Activated B cell treated with CpG ODN at 0.5 μM for 24 hours (primary cell): ENCODE measurements at regions not wholly inside any gene's neighbourhood (a gene's known extent, or its start where the extent isn't known, plus 50 kb on each side); places are given as distances from the start of the nearest gene placed in this dataset.

Source experiments
- ATAC-seq: fragments of 200-7000 bp; cut with Tn5 transposase; one replicate; pipeline ENCODE4 v1.10.0; 2021; ENCODE audit warnings: low read depth, mild to moderate bottlenecking, moderate library complexity
- CTCF ChIA-PET: fragments of 350-600 bp; sonication (Branson Sonifier 250); formaldehyde crosslinking; loops from one replicate; lab custom pipeline; 2021; ENCODE audit warnings: antibody characterized with exemption; lab: Charles Lee
- POLR2A ChIA-PET: fragments of 350-600 bp; sonication (Branson Sonifier 250); formaldehyde crosslinking; loops from one replicate; lab custom pipeline; 2021; ENCODE audit warnings: antibody characterized with exemption; lab: Charles Lee
- DNase-seq: peaks from one replicate; pipeline ENCODE4 v3.0.0; 2022
- H3K27ac Mint-ChIP-seq: one replicate; pipeline ENCODE4 v1.8.0; 2020; ENCODE audit warnings: mixed read lengths
- H3K27me3 Mint-ChIP-seq: one replicate; pipeline ENCODE4 v1.8.0; 2021; ENCODE audit warnings: mixed read lengths
- H3K36me3 Mint-ChIP-seq: one replicate; pipeline ENCODE4 v1.8.0; 2021; ENCODE audit warnings: low read depth, mixed read lengths
- H3K4me1 Mint-ChIP-seq: one replicate; pipeline ENCODE4 v1.8.0; 2021; ENCODE audit warnings: mixed read lengths
- H3K4me3 Mint-ChIP-seq: one replicate; pipeline ENCODE4 v1.8.0; 2020; ENCODE audit warnings: mild to moderate bottlenecking, mixed read lengths
- H3K9me3 Mint-ChIP-seq: one replicate; pipeline ENCODE4 v1.8.0; 2020; ENCODE audit warnings: mixed read lengths
- CTCF ChIP-seq: fragments of 200-600 bp; IDR thresholded peaks from one replicate; pipeline ENCODE4 v1.8.0; 2022; ENCODE audit warnings: antibody characterized with exemption, mild to moderate bottlenecking
- intact Hi-C: fragments of 100-400 bp; cut with micrococcal nuclease; formaldehyde crosslinking; loops from one replicate; pipeline ENCODE4 v1.15.1; 2024

DNA sequence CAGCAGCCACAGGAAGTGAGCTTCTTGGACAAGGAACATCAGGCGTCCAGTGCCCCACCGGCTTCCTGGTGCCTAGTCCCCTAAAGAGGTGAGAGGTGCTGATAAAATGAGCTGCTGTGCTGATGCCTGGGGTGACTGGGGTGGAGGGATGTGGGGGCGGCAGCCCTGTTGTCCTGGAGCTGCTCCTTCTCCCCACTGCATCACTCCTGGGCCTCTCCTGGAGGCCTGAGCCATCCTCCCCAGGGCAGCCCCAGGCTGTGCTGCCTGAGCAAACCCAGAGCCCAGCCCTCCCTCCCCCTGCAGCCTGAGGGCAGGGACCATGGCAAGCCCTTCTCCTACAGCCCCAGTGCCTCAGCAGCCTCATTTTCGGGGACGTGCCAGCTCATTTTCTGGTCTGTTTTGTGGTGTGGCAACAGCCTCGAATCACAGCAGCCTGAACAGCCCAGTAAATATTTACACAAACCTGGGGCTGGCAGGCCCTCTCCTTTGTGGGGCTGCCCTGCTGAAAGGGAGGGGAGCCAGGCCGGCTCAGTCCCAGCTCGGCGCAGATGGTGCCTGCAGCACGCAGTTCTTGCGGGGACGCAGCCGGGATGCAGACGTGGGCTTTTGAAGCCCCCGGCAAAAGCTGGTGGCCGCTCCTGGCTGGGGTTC is 259.9 kb downstream of the DLL1 start:
- Mint-ChIP-seq H3K9me3 (peaks cover 4% of the 10 kb centered on the region), H3K36me3 (no peaks in the 10 kb centered on the region), H3K27me3 (peaks cover 1% of the 10 kb centered on the region), H3K4me3 (no peak overlapping the region), H3K27ac (no peak overlapping the region), H3K4me1 (no peaks in the 10 kb centered on the region)
- ATAC-seq = no peak
- ChIA-PET POLR2A (no interaction called here), CTCF (no interaction called here)
- no peak for TF ChIP-seq CTCF
- intact Hi-C loops = no loop called here
- DNase-seq = peak; percentile 4

DNA sequence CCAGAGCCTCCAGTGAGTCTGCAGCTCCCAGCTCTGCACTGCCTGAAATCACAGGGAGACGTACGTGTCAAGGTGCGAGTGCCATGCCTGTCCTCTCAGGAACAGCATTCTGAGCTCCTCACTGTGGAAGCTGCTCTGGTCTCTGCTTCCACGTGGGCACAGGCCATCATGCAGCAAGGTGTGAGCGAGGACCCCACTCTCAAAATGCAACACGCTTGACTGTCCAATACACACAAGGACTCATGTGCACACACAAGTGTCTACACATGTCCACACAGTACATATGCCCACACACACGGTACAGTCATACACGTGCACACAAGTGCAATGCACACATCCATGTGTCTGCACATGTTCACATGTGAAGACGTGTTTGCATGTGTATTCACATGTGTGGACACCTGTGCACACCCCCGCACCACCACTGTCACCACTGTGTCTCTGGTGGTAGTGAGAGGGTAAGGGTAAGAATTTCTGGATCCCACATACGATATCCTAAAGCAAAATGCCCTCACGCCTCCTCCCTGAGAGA is 260.5 kb downstream of the DLL1 start:
- Mint-ChIP-seq H3K4me1 (no peaks in the 10 kb centered on the region), H3K27me3 (peaks cover 2% of the 10 kb centered on the region), H3K36me3 (no peaks in the 10 kb centered on the region), H3K4me3 (no peak overlapping the region), H3K9me3 (peaks cover 4% of the 10 kb centered on the region), H3K27ac (no peak overlapping the region)
- TF ChIP-seq CTCF = no peak
- ChIA-PET POLR2A (no interaction called here), CTCF (no interaction called here)
- intact Hi-C loops = no loop called here
- DNase-seq (no peak), ATAC-seq (no peak)

- Mint-ChIP-seq H3K4me1 (no peaks in the 10 kb centered on the region), H3K27me3 (peaks cover 5% of the 10 kb centered on the region), H3K27ac (no peak overlapping the region), H3K9me3 (peaks cover 4% of the 10 kb centered on the region), H3K36me3 (no peaks in the 10 kb centered on the region), H3K4me3 (no peak overlapping the region)
- intact Hi-C loops = no loop called here
- CTCF ChIA-PET = no interaction called here
- no peak for TF ChIP-seq CTCF
- DNase-seq = peak; percentile 14
- POLR2A ChIA-PET = no interaction called here
- no peak for ATAC-seq
Measured at GRCh38 chr6:170029416-170030283, 261.2 kb downstream of the DLL1 start.

DNA sequence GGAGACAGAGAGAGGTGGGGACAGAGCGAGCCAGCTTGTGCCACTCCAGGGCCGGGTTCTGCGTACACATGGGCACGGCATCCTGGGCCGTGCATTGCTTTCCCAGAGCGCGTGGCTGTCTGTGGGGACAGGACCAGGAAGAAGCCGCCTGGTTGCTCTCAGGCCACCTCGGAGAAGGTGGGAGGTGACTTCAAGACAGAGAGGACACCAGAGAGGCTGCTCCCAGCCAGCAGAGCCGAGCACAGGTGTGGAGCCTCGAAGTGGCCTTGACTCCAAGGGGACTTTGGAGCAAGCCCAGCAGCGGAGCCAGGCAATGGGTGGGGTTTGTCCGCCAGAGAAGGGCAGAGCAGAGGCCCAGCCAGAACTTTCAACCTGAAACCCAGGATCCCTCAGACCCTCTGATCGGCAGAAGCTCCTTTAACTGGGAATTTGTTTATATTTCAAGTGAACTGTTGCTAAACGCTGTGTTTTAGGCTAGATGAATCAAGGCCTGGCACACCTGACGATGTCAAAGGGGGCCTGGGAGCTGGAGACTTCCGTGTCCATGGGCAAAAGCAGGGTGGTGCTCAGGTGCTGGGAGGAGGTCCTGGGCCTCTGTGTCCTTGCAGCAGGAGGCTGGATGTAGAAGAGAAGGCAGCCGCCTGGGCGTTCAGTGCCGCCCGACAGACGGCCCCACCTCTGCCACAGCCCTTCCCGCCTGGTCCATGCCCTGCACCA is 262.1 kb downstream of the DLL1 start:
- no peak for TF ChIP-seq CTCF
- H3K4me3 Mint-ChIP-seq = no peak overlapping the region
- H3K4me1 Mint-ChIP-seq = no peaks in the 10 kb centered on the region
- no peak overlapping the region for H3K27ac Mint-ChIP-seq
- POLR2A ChIA-PET = no interaction called here
- intact Hi-C loops = no loop called here
- no peaks in the 10 kb centered on the region for H3K36me3 Mint-ChIP-seq
- CTCF ChIA-PET = no interaction called here
- peaks cover 5% of the 10 kb centered on the region for H3K27me3 Mint-ChIP-seq
- peaks cover 4% of the 10 kb centered on the region for H3K9me3 Mint-ChIP-seq
- DNase-seq (peak; percentile 8), ATAC-seq (no peak)

DNA sequence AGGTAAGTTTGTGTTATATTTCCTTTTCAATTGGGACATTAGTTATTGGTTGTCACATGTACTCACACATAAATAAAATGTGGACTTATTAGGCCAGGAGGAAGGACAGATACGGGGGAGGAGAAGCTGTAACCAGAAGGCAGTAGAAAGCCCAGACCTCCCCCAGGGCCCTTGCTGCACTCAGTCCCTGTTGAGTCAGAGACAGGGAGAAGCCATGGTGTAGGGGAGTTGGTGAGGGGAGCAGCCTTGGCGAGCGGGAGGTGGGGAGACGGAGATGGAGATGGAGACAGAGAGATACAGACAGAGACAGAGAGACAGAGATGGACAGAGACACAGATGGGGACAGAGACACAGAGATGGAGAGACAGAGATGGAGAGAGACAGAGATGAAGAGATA is 263.2 kb downstream of the DLL1 start:
- ChIA-PET POLR2A (no interaction called here), CTCF (no interaction called here)
- ATAC-seq (no peak), DNase-seq (no peak)
- intact Hi-C loops = no loop called here
- Mint-ChIP-seq H3K27me3 (peaks cover 3% of the 10 kb centered on the region), H3K27ac (no peak overlapping the region), H3K4me1 (no peaks in the 10 kb centered on the region), H3K4me3 (no peak overlapping the region), H3K9me3 (no peaks in the 10 kb centered on the region), H3K36me3 (no peaks in the 10 kb centered on the region)
- TF ChIP-seq CTCF = no peak
